WTC11 (cell line): ENCODE measurements at regions not wholly inside any gene's neighbourhood (a gene's known extent, or its start where the extent isn't known, plus 50 kb on each side); places are given as distances from the start of the nearest gene placed in this dataset.

Experiments used
- ATAC-seq: fragments of 200-7000 bp; cut with Tn5 transposase; 2 replicates; pipeline ENCODE4 v1.10.0; 2021; ENCODE audit warnings: mild to moderate bottlenecking, moderate library complexity
- CTCF ChIA-PET: fragments of 300-600 bp; sonication (Branson Sonifier 250); formaldehyde crosslinking; loops from one replicate; lab custom pipeline; 2021; ENCODE audit warnings: antibody characterized with exemption; lab: Charles Lee
- POLR2A ChIA-PET: fragments of 350-600 bp; sonication (Branson Sonifier 250); formaldehyde crosslinking; loops from one replicate; lab custom pipeline; 2021; ENCODE audit warnings: antibody characterized with exemption; lab: Charles Lee
- DNase-seq: peaks from one replicate; pipeline ENCODE4 v3.0.0; 2021; ENCODE audit warnings: low spot score
- H3K27ac Mint-ChIP-seq: 2 replicates; pipeline ENCODE4 v1.8.0; 2021; ENCODE audit warnings: mixed read lengths
- H3K27me3 Mint-ChIP-seq: 2 replicates; pipeline ENCODE4 v1.8.0; 2021; ENCODE audit warnings: low read depth, mild to moderate bottlenecking, moderate library complexity, mixed read lengths
- H3K36me3 Mint-ChIP-seq: 2 replicates; pipeline ENCODE4 v1.8.0; 2021; ENCODE audit warnings: mixed read lengths
- H3K4me1 Mint-ChIP-seq: 2 replicates; pipeline ENCODE4 v1.8.0; 2022; ENCODE audit warnings: mixed read lengths
- H3K4me3 Mint-ChIP-seq: 2 replicates; pipeline ENCODE4 v1.8.0; 2021; ENCODE audit warnings: mild to moderate bottlenecking, moderate library complexity, mixed read lengths
- H3K9me3 Mint-ChIP-seq: 2 replicates; pipeline ENCODE4 v1.8.0; 2021; ENCODE audit warnings: mixed read lengths
- CREB1 ChIP-seq: sonication (generic); formaldehyde crosslinking; IDR thresholded peaks from 2 replicates; pipeline ENCODE4 v1.8.0; 2023; ENCODE audit warnings: mild to moderate bottlenecking, missing genetic modification reagents
- ELF4 ChIP-seq: sonication (generic); formaldehyde crosslinking; IDR thresholded peaks from 2 replicates; pipeline ENCODE4 v1.8.1; 2022; ENCODE audit warnings: low read depth, mild to moderate bottlenecking, moderate library complexity, missing genetic modification reagents
- GABPB1 ChIP-seq: sonication (generic); formaldehyde crosslinking; IDR thresholded peaks from 2 replicates; pipeline ENCODE4 v1.8.1; 2023; ENCODE audit warnings: mild to moderate bottlenecking, missing genetic modification reagents
- IRF2 ChIP-seq: sonication (generic); formaldehyde crosslinking; IDR thresholded peaks from 2 replicates; pipeline ENCODE4 v1.8.0; 2022; ENCODE audit warnings: low read depth, missing genetic modification reagents, borderline replicate concordance
- RELA ChIP-seq: sonication (generic); formaldehyde crosslinking; IDR thresholded peaks from 2 replicates; pipeline ENCODE4 v1.8.1; 2022; ENCODE audit warnings: missing genetic modification reagents, mild to moderate bottlenecking, borderline replicate concordance
- SMAD3 ChIP-seq: sonication (generic); formaldehyde crosslinking; IDR thresholded peaks from 2 replicates; pipeline ENCODE4 v1.8.0; 2022; ENCODE audit warnings: missing genetic modification reagents, mild to moderate bottlenecking, borderline replicate concordance
- SP1 ChIP-seq: sonication (generic); formaldehyde crosslinking; conservative IDR thresholded peaks from 2 replicates; pipeline ENCODE4 v1.8.1; 2022; ENCODE audit warnings: missing genetic modification reagents
- TP53 ChIP-seq: sonication (generic); formaldehyde crosslinking; IDR thresholded peaks from 2 replicates; pipeline ENCODE4 v1.8.1; 2023; ENCODE audit warnings: mild to moderate bottlenecking, missing genetic modification reagents
- ZNF219 ChIP-seq: sonication (generic); formaldehyde crosslinking; IDR thresholded peaks from 2 replicates; pipeline ENCODE4 v1.8.0; 2023; ENCODE audit warnings: missing genetic modification reagents, mild to moderate bottlenecking, borderline replicate concordance
- ZNF263 ChIP-seq: sonication (generic); formaldehyde crosslinking; IDR thresholded peaks from 2 replicates; pipeline ENCODE4 v1.8.1; 2022; ENCODE audit warnings: low read depth, mild to moderate bottlenecking, moderate library complexity, missing genetic modification reagents
- TF ChIP-seq, protein P1 (sequence below): fragments of 250-450 bp; sonication (Bioruptor Pico); IDR thresholded peaks from 2 replicates; pipeline ENCODE4 v1.9.0; 2021; ENCODE audit warnings: mild to moderate bottlenecking, borderline replicate concordance
- TF ChIP-seq, protein P2 (sequence below): fragments of 200-600 bp; IDR thresholded peaks from 2 replicates; pipeline ENCODE4 v1.8.0; 2022; ENCODE audit warnings: antibody characterized with exemption
- TF ChIP-seq, protein P3 (sequence below): sonication (generic); formaldehyde crosslinking; IDR thresholded peaks from 2 replicates; pipeline ENCODE4 v1.8.0; 2023; ENCODE audit warnings: missing genetic modification reagents
- TF ChIP-seq, protein P4 (sequence below): sonication (generic); formaldehyde crosslinking; IDR thresholded peaks from 2 replicates; pipeline ENCODE4 v1.8.0; 2023; ENCODE audit warnings: mild to moderate bottlenecking, missing genetic modification reagents
- TF ChIP-seq, protein P5 (sequence below): sonication (generic); formaldehyde crosslinking; IDR thresholded peaks from 2 replicates; pipeline ENCODE4 v1.8.1; 2022; ENCODE audit warnings: mild to moderate bottlenecking, missing genetic modification reagents, moderate library complexity, borderline replicate concordance
- TF ChIP-seq, protein P6 (sequence below): sonication (generic); formaldehyde crosslinking; conservative IDR thresholded peaks from 2 replicates; pipeline ENCODE4 v1.8.1; 2022; ENCODE audit warnings: mild to moderate bottlenecking, missing genetic modification reagents

DNA sequence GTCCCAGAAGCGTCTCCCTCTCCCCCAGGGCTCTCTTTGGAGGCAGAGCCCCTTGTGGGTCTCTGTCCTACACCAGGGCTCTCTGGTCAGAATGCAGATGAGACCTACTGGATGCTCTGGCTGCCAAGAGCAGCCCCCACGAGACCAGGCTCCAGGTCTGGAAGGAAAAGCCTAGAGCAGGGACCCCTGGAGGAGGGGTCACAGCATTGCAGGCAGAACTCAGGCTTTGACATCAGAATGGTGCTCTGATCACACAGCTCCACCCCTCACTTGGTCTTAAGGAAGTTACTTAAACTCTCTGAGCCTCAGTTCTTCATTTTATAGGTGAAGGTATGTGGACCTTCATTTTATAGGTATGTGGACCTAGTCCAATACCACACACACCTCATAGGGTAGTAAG lies 83.1 kb downstream of the ARL6IP4 start:
- H3K4me1 Mint-ChIP-seq: 0 out of 2 replicates have a peak, but pooled peaks cover under 1% of the 10 kb centered on the region
- CTCF ChIA-PET: interaction anchor here (0.6 to 2.8 kb wide), 24 partner anchors 9 to 203 kb away, joined by 3 to 25 read pairs (median 4); partner anchors contain the start of genes MPHOSPH9 and MTRFR
- no peak overlapping the region for H3K4me3 Mint-ChIP-seq
- no peaks in the 10 kb centered on the region for H3K27me3 Mint-ChIP-seq
- peak; percentile 94 for ATAC-seq
- TF ChIP-seq ZNF263 (CRISPR knock-in tag) (no peak), CREB1 (CRISPR knock-in tag) (no peak), RELA (CRISPR knock-in tag) (no peak), ELF4 (no peak)
- TF ChIP-seq, protein P1, sequence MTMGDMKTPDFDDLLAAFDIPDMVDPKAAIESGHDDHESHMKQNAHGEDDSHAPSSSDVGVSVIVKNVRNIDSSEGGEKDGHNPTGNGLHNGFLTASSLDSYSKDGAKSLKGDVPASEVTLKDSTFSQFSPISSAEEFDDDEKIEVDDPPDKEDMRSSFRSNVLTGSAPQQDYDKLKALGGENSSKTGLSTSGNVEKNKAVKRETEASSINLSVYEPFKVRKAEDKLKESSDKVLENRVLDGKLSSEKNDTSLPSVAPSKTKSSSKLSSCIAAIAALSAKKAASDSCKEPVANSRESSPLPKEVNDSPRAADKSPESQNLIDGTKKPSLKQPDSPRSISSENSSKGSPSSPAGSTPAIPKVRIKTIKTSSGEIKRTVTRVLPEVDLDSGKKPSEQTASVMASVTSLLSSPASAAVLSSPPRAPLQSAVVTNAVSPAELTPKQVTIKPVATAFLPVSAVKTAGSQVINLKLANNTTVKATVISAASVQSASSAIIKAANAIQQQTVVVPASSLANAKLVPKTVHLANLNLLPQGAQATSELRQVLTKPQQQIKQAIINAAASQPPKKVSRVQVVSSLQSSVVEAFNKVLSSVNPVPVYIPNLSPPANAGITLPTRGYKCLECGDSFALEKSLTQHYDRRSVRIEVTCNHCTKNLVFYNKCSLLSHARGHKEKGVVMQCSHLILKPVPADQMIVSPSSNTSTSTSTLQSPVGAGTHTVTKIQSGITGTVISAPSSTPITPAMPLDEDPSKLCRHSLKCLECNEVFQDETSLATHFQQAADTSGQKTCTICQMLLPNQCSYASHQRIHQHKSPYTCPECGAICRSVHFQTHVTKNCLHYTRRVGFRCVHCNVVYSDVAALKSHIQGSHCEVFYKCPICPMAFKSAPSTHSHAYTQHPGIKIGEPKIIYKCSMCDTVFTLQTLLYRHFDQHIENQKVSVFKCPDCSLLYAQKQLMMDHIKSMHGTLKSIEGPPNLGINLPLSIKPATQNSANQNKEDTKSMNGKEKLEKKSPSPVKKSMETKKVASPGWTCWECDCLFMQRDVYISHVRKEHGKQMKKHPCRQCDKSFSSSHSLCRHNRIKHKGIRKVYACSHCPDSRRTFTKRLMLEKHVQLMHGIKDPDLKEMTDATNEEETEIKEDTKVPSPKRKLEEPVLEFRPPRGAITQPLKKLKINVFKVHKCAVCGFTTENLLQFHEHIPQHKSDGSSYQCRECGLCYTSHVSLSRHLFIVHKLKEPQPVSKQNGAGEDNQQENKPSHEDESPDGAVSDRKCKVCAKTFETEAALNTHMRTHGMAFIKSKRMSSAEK (CRISPR knock-in tag): no peak
- TF ChIP-seq, protein P2, sequence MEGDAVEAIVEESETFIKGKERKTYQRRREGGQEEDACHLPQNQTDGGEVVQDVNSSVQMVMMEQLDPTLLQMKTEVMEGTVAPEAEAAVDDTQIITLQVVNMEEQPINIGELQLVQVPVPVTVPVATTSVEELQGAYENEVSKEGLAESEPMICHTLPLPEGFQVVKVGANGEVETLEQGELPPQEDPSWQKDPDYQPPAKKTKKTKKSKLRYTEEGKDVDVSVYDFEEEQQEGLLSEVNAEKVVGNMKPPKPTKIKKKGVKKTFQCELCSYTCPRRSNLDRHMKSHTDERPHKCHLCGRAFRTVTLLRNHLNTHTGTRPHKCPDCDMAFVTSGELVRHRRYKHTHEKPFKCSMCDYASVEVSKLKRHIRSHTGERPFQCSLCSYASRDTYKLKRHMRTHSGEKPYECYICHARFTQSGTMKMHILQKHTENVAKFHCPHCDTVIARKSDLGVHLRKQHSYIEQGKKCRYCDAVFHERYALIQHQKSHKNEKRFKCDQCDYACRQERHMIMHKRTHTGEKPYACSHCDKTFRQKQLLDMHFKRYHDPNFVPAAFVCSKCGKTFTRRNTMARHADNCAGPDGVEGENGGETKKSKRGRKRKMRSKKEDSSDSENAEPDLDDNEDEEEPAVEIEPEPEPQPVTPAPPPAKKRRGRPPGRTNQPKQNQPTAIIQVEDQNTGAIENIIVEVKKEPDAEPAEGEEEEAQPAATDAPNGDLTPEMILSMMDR: peak; percentile 57
- TF ChIP-seq, protein P3, sequence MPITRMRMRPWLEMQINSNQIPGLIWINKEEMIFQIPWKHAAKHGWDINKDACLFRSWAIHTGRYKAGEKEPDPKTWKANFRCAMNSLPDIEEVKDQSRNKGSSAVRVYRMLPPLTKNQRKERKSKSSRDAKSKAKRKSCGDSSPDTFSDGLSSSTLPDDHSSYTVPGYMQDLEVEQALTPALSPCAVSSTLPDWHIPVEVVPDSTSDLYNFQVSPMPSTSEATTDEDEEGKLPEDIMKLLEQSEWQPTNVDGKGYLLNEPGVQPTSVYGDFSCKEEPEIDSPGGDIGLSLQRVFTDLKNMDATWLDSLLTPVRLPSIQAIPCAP (CRISPR knock-in tag): no peak
- H3K27ac Mint-ChIP-seq: no peak overlapping the region
- H3K36me3 Mint-ChIP-seq: no peaks in the 10 kb centered on the region
- DNase-seq: peak; percentile 76
- POLR2A ChIA-PET: interaction anchor here (0.7 kb wide), 1 partner anchor 90 kb away, joined by 5 read pairs; no protein-coding TSS in a partner anchor
- H3K9me3 Mint-ChIP-seq: no peaks in the 10 kb centered on the region

DNA sequence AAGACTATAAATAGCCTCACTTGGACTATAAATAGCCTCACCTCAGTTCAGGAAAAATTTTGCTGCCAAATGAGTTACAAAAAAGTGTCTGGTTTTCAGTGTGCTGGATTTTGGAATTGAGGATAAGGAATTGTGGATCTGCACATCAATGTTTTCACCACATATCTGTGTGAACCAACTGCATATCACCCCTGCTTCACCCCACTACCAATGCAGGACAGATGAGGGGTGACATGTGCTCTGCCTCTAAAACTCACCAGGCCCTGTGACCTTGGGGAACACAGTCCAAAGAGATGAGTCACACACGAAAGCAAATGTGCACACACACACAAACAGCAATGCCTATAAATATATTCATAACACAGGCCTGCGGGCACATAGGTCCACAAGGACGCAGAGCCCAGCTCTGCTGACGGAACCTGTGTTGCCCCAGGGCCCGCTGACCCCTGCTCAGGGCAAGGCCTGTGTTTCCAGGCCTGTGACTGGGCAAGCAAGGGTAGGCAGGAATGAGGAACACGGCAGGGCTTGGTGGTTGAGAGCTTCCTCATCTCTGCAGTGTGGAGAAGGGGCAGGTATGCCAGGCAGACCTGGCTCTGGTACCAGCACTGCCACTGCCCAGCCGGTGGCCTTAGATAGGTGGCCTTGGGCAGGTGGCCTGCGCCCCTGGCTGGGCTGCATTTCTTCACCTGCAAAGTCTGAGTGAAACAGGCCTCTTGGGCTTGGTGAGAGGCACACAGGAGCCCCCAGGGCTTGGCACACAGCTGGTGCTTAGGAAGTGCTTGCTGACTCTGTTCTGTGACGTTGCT lies 82.4 kb downstream of the ARL6IP4 start:
- DNase-seq (no peak), ATAC-seq (no peak)
- Mint-ChIP-seq H3K36me3 (no peaks in the 10 kb centered on the region), H3K4me1 (0 out of 2 replicates have a peak, but pooled peaks cover 2% of the 10 kb centered on the region), H3K27me3 (no peaks in the 10 kb centered on the region), H3K27ac (no peak overlapping the region), H3K4me3 (no peak overlapping the region), H3K9me3 (no peaks in the 10 kb centered on the region)
- POLR2A ChIA-PET: interaction anchor here (0.7 kb wide), 1 partner anchor 91 kb away, joined by 5 read pairs; no protein-coding TSS in a partner anchor
- TF ChIP-seq GABPB1 (CRISPR knock-in tag) (0 out of 2 replicates have a peak, but pooled peaks have one; percentile 35), SMAD3 (CRISPR knock-in tag) (no peak), IRF2 (CRISPR knock-in tag) (no peak), TP53 (CRISPR knock-in tag) (no peak), ZNF219 (CRISPR knock-in tag) (no peak), SP1 (CRISPR knock-in tag) (no peak)
- TF ChIP-seq, protein P4, sequence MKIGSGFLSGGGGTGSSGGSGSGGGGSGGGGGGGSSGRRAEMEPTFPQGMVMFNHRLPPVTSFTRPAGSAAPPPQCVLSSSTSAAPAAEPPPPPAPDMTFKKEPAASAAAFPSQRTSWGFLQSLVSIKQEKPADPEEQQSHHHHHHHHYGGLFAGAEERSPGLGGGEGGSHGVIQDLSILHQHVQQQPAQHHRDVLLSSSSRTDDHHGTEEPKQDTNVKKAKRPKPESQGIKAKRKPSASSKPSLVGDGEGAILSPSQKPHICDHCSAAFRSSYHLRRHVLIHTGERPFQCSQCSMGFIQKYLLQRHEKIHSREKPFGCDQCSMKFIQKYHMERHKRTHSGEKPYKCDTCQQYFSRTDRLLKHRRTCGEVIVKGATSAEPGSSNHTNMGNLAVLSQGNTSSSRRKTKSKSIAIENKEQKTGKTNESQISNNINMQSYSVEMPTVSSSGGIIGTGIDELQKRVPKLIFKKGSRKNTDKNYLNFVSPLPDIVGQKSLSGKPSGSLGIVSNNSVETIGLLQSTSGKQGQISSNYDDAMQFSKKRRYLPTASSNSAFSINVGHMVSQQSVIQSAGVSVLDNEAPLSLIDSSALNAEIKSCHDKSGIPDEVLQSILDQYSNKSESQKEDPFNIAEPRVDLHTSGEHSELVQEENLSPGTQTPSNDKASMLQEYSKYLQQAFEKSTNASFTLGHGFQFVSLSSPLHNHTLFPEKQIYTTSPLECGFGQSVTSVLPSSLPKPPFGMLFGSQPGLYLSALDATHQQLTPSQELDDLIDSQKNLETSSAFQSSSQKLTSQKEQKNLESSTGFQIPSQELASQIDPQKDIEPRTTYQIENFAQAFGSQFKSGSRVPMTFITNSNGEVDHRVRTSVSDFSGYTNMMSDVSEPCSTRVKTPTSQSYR (CRISPR knock-in tag): no peak
- TF ChIP-seq, protein P5, sequence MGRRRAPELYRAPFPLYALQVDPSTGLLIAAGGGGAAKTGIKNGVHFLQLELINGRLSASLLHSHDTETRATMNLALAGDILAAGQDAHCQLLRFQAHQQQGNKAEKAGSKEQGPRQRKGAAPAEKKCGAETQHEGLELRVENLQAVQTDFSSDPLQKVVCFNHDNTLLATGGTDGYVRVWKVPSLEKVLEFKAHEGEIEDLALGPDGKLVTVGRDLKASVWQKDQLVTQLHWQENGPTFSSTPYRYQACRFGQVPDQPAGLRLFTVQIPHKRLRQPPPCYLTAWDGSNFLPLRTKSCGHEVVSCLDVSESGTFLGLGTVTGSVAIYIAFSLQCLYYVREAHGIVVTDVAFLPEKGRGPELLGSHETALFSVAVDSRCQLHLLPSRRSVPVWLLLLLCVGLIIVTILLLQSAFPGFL (CRISPR knock-in tag): no peak
- TF ChIP-seq, protein P6, sequence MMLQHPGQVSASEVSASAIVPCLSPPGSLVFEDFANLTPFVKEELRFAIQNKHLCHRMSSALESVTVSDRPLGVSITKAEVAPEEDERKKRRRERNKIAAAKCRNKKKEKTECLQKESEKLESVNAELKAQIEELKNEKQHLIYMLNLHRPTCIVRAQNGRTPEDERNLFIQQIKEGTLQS (CRISPR knock-in tag): no peak
- CTCF ChIA-PET: interaction anchor here (1.0 to 2.8 kb wide), 16 partner anchors 10 to 202 kb away, joined by 3 to 25 read pairs (median 6); partner anchors contain the start of genes MPHOSPH9 and MTRFR
